ENCODE measurements at regions not wholly inside any gene's neighbourhood (a gene's known extent, or its start where the extent isn't known, plus 50 kb on each side); places are given as distances from the start of the nearest gene placed in this dataset.

DNA sequence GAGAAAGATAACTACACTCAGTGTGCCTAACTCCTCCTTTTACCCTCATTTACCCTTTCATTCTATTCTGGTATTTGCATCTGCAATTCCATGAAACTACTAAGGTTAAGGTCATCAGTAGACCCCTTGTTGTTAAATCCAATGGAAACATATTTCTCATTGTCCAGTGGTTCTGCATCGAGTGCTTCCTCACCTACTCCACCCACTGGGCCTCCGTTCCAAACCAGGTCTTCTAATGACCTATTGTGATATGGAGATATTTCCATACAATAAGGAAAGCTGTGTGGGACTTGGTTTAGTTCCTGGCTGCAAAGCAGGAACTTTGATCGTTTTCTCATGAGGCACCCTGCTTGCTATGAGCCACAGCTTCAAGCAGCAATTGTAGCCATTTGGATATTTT lies 99.5 kb upstream of the FSCB start:
- TF ChIP-seq, protein P1, sequence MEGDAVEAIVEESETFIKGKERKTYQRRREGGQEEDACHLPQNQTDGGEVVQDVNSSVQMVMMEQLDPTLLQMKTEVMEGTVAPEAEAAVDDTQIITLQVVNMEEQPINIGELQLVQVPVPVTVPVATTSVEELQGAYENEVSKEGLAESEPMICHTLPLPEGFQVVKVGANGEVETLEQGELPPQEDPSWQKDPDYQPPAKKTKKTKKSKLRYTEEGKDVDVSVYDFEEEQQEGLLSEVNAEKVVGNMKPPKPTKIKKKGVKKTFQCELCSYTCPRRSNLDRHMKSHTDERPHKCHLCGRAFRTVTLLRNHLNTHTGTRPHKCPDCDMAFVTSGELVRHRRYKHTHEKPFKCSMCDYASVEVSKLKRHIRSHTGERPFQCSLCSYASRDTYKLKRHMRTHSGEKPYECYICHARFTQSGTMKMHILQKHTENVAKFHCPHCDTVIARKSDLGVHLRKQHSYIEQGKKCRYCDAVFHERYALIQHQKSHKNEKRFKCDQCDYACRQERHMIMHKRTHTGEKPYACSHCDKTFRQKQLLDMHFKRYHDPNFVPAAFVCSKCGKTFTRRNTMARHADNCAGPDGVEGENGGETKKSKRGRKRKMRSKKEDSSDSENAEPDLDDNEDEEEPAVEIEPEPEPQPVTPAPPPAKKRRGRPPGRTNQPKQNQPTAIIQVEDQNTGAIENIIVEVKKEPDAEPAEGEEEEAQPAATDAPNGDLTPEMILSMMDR (conservative IDR thresholded peaks at IDR 0.05; ENCODE audit: low read depth, low read length), result no peak
- TF ChIP-seq EZH2 (IDR thresholded peaks at IDR 0.05; ENCODE audit: borderline replicate concordance, low read depth, low read length, poor library complexity, severe bottlenecking), result no peak
